ENCODE measurements at regions not wholly inside any gene's neighbourhood (a gene's known extent, or its start where the extent isn't known, plus 50 kb on each side); places are given as distances from the start of the nearest gene placed in this dataset.
"Not testable (repeated sequence)": the region's sequence is repeated elsewhere in the genome, so short reads cannot be mapped to it uniquely, and the experiment has no call there.

DNA sequence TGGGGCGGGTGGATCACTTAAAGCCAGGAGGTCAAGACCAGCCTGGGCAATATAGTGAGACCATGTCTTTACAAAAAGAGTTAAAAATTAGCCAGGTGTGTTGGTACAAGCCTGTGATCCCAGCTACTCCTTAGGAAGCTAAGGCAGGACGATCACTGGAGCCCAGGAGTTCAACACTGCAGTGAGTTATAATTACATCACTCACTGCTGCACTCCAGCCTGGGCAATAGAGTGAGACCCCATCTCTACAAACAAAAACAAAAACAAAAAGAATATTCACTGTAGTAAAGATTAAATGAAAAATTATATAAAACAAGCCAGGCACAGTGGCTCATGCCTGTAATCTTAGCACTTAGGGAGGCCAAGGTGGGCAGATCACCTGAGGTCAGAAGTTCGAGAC, 1047.6 kb upstream of the AUTS2 start:
- no peak for DNase-seq (ENCODE audit: low spot score)

DNA sequence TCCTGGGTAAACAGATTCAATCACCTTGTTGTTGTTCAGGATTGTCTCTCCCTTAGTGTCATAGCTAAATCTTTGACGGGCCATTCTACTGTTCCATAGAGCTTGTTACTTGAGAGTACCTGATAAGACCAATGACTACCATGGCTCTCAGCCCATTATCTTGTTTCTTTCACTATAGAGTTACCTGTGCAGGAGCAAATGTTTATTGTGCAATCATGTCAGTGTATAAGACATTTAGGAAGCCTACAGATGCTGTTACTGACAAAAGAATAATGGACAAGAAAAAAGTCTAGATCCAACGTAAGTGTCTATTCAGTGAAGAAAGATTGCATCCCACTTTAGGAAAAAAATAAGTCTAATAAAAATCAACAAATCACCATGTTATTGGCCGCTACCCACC, 1041.7 kb upstream of the AUTS2 start:
- no peak for DNase-seq (ENCODE audit: low spot score)

DNA sequence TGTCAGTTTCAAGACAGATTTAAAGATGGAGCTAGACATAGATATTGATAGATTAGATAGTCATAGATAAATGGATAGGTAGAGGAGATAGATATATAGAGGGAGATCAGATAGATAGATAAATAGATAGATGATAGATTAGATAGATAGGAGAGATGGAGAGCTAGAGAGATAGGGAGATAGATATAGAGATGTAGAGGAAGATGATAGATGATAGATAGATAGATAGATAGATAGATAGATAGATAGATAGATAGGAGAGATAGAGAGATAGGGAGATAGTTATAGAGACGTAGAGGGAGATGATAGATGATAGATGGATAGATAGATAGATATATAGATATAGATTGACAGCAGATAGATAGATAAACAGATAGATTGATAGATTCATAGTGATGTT, 1038.8 kb upstream of the AUTS2 start:
- DNase-seq (ENCODE audit: low spot score): no peak

DNA sequence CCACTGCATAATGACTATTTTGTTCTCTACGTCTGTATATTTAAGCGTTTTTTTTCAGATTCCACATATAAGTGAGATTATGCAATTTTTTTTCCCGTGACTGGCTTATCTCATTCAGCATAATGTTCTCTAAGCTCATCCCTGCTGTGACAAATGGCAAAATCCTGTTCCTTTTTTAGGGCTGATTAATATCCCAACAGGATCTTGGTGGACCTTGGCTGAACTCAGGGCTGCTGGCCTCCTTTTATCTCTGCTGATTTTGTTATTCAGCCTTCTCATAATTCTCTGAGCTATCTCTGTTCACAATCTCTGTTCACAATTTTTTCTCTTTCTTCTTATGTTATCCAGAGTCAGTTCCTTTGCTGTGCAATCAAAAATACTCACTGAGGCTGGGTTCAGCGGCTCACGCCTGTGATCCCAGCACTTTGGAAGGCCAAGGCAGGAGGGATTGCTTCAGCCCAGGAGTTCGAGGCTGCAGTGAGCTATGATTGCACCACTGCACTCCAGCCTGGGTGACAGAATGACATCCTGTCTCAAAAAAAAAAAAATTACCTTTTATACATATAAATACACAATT, 1035.9 kb upstream of the AUTS2 start:
- no peak for DNase-seq (ENCODE audit: low spot score)

DNA sequence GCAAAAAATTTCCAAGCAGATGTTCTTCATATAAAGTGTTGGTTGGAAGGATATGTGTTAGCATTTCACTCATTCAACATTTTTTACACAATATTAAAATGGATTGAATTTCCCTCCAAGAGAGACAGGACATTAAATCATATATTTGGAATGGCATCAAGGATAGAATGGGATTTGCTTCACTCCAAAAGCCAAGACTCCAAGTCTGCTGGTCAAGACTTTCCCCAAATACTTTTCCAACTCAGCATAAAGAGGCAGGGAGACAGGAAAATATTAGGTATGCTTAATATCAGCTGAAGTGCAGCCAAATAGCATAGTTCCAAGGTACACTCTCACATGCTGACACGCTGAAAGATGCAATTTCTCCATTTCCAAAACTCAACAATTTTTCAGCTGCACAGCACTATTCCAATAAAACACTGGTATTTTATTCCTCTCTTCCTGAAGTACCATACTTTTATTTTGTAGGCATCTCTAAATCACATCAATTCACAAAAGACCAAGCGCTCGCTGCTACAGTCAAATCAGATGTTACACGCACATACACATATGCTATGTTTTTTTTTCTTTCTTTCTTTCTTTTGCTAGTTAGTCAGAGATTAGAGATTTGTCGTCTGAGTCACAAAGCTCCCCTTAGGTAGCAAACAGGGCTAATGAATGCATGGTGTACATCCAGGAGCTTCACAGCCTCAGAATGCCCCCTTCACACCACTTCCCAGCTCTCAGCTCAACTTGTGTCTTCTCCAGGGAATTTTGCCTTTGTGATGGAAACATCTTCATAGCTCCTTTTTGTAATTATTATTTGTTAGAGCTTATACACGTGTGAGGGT, 1033.8 kb upstream of the AUTS2 start:
- DNase-seq (ENCODE audit: low spot score): no peak

DNA sequence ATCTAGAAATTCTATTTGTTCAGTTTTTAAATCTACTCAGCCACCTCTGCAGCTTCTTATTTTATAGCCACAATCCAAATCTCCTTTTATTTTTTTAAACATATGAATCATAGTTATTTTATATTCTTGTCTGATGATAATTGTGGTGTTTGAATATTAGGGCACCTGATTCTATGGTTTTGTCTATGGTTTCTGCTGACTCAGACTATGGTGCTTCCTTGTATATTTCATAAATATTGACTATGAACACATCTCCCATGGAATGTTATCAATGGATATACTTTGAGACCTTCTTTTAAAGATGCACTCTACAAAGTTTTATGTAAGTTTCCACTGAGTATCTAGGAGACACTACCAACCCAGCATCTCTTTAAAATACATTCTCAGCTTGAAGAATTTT, 1027.0 kb upstream of the AUTS2 start:
- DNase-seq (ENCODE audit: low spot score): no peak

DNA sequence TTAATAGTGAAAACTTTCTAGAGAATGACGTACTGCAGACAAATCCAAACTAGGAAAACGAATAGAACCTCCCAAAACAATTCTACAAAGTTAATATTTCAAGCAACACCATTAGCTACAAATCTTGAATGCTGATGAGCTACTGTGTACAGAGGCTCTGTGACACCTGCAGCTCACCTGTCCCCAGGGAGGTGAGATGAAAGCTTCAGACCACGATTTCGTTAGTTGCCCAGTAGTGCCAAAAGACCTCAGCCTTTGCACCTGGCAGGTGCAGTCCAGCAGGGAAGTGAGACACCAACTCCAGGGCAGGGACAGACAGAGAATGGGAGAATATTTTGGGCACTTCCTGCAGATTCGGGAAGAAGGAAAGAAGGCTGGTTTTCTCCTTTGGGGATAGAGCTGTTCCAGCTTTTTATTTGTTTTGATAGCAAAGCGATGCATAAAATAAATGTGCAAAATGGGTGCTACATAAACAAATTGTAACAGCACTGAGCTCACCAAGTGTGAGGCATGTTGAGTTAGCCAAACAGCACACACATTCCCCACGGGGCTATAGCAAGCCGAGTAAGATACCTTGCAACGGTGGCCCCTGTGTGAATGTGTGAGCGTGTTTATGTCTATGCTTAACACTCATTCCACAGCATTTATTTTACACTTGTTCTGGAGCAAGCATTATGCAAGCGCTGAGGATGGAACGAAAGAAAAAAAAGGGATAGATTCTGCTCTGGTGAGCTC, 1024.8 kb upstream of the AUTS2 start:
- DNase-seq (ENCODE audit: low spot score): no peak

DNA sequence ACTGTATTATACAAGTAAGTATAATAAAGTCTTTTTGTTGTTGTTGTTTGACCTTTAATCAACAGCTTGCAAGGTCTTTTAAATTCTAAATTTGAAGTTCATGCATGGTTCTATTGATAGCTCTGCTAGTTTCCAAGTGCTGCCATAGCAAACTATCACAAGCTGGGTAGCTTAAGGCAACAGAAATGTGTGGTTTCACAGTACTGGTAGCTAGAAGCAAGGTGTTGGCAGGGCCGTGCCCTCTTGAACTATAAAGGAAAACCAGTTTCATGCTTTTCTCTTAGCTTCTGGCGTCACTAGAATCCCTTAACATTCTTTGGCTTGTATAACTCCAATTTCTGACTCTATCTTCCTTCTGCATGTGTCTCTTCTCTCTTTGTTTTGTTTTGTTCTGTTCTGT, 1021.9 kb upstream of the AUTS2 start:
- DNase-seq (ENCODE audit: low spot score): no peak

DNA sequence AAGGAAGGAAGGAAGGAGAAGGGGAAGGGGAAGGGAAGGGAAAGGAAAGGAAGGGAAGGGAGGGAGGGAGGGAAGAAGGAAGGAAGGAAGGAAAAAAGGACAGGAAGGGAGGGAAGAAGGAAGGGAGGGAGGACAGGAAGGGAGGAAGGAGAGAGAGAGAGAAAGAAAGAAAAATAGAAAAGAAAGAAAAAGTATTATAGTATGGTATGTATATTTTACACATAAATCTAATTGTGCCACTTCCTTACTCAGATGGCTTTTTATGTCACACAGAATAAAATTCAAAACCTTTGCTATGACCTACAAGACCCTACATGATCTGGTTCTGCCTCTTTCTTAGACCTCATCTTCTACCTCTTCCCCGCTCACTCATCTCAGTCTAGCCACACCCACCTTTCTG, 1016.9 kb upstream of the AUTS2 start:
- no peak for DNase-seq (ENCODE audit: low spot score)

DNA sequence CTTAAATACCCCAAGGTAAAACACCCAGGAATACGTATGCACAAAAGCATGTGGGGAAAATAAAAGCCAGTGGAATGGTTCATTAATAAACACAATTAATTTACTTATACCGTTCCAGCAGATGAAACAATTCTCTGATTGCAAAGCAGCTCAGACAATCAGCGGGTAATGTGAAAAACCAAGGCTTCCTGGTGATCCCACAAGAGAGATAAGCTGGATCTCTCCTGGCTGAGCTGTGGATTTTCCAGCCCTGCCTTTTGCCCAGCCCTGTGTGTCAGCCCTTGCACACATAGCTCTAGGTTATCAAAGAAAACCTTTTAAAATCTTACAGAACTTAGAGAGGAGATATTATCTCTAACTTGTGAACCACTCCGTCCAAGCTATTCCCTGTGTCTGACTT, 1010.7 kb upstream of the AUTS2 start:
- DNase-seq (ENCODE audit: low spot score): no peak

DNA sequence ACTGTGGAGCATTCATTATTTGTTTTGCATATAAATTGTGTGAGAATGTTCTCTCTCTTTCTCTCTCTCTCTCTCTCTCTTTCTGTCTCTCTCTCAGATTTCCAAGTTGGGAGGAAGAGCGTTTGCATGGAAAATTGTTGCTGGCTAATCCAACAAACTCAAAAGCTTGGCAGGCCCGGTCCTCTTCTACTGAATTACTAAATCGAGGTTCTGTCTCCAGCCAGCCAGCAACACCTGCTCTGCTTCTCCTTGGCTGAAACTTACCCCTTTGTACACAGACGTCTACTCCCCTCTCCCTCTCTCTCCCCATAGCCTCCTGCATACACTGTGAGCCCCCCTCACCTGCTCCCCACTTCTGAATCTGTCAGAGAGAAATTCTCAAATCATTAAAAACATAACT, 996.4 kb upstream of the AUTS2 start:
- no peak for DNase-seq (ENCODE audit: low spot score)

DNA sequence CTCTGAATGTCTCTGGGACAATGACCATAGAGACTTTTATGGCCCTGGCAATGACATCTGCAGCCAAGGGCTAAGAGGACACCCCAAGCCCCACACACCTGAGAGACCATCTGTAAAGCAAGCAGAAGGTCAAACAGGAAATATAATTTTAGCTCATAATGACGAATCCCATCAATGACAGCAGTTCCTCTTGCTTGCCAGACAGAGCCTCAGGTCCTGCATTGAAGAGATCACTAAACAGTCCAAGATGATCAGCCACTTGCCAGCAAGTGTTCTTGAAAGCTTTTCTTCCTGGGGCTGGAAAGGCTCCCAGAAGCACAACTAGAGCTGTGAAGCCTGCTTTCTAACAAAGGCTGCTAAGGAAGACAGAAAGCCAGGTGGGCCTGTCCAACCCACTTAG, 993.7 kb upstream of the AUTS2 start:
- DNase-seq (ENCODE audit: low spot score): no peak

DNA sequence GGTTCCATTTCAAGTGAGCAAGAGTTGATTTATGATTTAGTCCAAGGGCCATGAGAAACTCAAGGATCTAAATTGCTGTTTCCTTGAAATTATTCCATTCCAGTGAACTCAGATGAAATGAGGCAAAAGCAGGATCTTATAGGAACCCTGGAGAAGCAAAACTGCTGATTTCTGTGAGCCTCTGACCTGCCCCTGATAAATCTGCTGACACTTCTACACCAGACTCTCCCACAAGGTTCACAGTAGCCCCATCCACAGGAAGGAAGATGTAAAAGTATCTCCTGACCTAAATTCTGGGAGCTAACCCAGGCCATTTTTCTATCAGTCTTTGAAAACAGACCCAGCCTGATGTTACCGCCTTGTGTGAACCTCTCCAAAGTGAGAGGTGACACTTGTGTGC, 987.6 kb upstream of the AUTS2 start:
- DNase-seq (ENCODE audit: low spot score): no peak

DNA sequence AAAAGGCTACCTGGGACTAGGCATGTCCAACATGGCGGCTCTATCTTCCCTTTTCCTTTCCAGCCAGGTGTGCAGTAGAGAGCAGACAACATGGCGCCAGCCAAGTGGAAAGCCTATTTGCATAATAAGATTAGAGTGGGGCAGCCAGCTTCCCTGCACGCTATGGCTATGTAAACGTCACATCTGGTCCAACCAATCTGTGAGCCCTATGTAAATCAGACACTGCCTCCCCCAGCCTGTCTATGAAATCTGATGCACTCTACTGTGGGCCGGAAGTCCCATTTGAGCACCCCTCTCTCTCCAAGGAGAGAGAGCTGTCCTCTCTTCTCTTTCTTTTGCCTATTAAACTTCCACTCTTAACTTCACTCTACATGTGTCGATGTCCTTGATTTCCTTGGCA, 984.9 kb upstream of the AUTS2 start:
- DNase-seq (ENCODE audit: low spot score): peak; percentile 51

DNA sequence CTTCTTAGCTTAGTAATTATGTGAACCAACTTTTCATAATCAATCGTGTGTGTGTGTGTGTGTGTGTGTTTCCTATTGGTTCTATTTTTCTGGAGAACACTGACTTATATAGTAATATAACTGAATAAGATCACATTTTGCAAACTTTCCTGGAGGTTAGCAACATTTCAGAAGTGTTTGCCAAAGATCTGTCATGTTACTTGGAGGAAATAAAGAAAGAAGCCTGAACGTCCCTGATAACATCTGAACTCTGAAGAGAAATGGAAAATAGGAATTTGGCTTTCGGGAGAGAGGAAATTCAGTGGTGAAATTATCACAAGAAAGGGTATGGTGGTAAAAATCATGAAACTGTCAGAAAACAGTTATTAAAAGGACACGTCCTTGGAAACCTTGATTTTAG, 984.4 kb upstream of the AUTS2 start:
- no peak for DNase-seq (ENCODE audit: low spot score)

DNA sequence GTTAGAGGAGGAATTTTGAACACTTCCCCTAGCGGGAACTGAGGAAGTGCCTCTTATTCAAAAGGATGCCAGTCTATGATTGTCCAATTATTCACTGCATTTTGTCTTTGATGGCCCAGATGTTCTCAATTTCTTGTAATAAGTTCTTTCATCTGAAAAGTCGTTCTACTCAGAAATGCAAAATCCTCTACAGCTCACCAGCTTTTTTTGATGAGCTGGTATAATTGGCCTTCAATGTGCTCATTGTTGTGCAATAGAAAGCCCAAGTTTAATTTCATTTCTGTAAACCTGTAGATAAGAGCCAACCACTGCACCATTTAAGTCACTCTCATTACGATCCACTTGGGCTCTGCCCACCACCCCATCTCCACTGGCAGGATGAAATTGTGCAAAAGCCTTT, 978.7 kb upstream of the AUTS2 start:
- no peak for DNase-seq (ENCODE audit: low spot score)

DNA sequence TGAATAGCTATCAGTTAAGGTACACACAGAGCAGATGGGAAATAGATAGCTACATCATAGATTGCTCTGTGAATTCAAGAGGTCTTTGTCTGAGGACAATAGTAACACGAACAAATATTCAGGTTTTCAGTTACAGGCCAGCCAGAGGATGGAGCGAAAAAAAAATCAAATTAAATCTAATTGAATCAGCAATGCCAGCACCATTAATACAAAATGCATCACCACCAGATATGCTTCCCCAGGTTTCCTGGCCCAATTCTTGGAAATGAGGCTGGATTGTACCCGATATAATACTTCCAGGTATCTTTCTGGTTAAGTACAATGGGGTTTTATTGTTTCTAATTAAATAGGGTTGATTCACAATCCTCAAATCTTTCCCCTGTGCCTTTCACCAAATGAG, 975.8 kb upstream of the AUTS2 start:
- no peak for DNase-seq (ENCODE audit: low spot score)

DNA sequence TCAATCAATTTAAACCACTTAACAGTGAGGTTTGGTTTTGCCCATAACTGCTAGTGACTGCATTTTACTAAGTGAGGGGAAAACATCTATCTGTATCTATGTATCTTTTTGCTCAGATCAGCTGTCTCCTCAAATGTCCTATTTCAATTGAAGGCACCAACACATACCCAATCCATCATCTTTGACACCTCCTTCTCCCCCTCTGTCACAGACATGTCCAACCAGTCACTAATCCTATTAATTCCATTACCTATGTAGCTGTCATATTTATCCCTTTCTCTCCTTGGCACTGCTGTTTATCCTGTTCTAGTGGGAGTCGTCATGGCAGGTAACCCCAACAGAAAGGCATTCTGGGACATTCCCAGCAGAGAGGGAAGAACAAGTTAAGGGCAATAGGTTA, 975.2 kb upstream of the AUTS2 start:
- DNase-seq (ENCODE audit: low spot score): no peak

DNA sequence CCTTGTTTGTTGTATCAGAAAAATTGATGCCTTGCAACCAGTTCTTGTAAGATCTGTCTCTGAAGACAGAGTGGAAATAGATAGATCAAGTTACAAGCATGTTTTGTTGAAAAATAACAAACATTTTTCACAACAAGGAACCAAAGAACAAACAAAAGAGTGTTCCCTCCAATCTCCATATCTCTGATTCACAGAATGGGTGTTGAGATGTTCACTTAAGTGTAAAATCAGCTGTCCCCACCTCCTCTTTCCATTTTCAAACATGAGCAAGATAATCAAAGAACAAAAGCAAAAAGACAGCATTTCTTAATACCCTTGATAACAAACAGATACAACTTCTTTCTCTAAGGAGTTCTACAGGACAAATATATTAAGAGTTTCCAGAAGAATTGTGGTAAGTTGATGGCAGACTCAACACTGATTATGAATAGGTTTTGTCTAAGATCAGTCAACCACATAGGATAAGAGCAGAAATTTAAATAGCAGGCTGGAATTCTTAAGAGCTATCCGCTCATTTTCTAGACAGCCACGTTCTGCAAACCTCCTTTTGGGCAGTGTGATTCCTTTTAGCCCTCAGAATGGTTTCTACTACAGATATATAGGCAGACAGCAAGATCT, 970.9 kb upstream of the AUTS2 start:
- no peak for DNase-seq (ENCODE audit: low spot score)

DNA sequence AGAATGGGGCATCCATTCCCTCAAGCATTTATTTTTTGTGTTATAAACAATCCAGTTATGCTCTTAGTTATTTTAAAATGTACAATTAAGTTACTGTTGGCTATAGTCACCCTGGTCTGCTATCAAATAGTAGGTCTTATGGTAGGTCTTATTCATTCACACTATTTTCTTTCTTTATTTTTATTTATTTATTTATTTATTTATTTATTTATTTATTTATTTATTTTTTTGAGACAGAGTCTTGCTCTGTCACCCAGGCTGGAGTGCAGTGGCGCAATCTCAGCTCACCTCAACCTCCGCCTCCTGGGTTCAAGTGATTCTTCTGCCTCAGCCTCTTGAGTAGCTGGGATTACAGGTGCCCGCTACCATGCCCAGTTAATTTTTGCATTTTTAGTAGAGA, 967.4 kb upstream of the AUTS2 start:
- DNase-seq (ENCODE audit: low spot score): not testable (repeated sequence)

DNA sequence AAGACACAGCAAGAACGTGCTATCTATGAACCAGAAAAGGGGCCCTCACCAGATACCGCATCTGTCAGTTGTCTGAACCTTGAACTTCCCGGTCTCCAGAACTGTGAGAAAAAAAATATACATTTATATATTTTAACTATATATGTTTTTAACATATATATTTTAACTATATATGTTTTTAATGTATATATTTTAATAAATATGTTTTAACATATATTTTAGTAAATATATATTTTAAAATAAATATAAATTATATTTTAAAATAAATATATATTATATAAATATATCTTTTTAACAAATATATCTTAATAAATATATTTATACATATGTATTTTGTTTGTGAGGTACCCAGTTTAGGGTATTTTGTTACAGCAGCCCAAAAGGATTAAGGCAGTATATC, 958.2 kb upstream of the AUTS2 start:
- DNase-seq (ENCODE audit: low spot score): no peak

DNA sequence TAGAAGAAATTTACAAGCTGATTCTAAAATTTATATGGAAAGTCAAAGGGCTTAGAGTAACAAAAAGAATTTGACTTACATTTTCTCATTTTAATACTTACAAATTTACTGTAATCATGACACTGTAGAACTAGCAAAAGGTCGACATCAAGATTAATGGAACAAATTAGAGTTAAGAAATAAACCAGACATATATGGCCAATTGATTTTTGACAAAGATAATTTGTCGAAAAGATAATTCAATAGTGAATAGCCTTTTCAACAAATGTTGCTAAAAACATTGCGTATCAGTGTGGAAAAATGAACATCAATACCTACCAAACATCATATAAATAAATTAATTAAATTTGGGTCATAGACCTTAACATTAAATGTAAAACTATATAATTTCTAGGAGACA, 955.5 kb upstream of the AUTS2 start:
- DNase-seq (ENCODE audit: low spot score): no peak

DNA sequence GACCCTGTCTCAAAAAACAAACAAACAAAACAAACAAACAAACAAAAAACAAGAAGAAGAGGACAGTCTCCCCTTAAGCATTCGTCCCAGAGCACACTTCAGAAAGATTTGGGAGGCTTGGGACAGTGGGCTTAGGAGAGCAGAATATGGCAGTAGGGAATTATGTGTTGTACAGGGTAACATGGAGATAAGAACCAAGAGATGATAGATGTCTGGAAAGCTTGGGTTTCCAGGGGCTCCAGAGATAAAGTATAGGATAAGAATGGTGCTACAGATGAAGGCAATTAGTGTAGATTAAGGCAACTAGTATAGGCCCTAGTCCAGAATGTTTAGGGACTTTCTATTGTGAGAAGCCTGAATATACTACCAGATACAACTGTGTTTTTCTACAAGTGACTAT, 934.9 kb upstream of the AUTS2 start:
- no peak for DNase-seq (ENCODE audit: low spot score)

Measured in ecto neural progenitor cell (in vitro differentiated cells).